ENCODE measurements at regions not wholly inside any gene's neighbourhood (a gene's known extent, or its start where the extent isn't known, plus 50 kb on each side); places are given as distances from the start of the nearest gene placed in this dataset.

DNA sequence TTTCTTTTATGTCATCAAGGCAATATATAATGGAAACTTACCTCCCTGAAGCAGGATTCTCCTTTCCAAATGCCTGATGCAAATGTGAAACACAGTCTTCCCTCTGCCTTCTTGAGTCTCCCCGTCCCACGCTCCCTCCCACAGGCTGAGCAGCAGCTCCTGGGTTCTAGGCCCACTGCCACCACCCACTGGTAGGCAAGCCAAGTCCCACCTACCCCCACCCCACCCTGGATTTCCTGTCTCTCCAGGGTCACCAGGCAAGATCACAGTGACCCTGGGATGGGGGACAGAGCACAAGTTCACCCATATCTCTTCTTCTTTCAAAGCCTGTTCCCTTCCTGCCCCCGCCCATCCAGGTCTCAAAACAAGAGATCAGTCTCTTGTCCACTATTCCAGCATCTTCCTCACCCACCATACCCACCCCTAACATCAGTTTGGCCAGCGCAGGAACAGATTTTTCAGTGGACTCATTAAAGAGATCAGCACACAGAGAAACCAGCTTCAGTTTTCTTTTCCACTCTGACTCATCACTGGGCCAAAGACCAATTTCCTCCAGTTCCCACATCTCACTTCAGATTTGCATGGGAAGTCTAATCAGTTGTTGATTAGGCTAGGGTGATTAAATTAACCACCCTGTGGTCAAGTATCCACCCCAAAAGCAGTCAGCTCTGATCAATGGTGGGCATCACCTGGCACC, 151.5 kb downstream of the ACTL7B start:
- no peak for TF ChIP-seq POLR2AphosphoS5 (IDR thresholded peaks at IDR 0.05; ENCODE audit: insufficient read depth in 1 of 2, low read depth in 1 of 2)
- TF ChIP-seq, protein P1, sequence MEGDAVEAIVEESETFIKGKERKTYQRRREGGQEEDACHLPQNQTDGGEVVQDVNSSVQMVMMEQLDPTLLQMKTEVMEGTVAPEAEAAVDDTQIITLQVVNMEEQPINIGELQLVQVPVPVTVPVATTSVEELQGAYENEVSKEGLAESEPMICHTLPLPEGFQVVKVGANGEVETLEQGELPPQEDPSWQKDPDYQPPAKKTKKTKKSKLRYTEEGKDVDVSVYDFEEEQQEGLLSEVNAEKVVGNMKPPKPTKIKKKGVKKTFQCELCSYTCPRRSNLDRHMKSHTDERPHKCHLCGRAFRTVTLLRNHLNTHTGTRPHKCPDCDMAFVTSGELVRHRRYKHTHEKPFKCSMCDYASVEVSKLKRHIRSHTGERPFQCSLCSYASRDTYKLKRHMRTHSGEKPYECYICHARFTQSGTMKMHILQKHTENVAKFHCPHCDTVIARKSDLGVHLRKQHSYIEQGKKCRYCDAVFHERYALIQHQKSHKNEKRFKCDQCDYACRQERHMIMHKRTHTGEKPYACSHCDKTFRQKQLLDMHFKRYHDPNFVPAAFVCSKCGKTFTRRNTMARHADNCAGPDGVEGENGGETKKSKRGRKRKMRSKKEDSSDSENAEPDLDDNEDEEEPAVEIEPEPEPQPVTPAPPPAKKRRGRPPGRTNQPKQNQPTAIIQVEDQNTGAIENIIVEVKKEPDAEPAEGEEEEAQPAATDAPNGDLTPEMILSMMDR (IDR thresholded peaks at IDR 0.05) = no peak

Data from vagina (tissue), 2 donors.